OCI-LY7 (cell line): ENCODE measurements at regions not wholly inside any gene's neighbourhood (a gene's known extent, or its start where the extent isn't known, plus 50 kb on each side); places are given as distances from the start of the nearest gene placed in this dataset.

ENCODE experiments used
- CTCF ChIP-seq: fragments of 200-600 bp; sonication (generic); conservative IDR thresholded peaks from 2 replicates; pipeline ENCODE4 v1.5.1; 2014; ENCODE audit warnings: mild to moderate bottlenecking, antibody characterized with exemption, low read length, moderate library complexity, mixed read lengths
- EZH2phosphoT487 ChIP-seq: fragments of 200-600 bp; sonication (generic); IDR thresholded peaks from 2 replicates; pipeline ENCODE4 v1.6.1; 2018; ENCODE audit warnings: low read depth, borderline replicate concordance, mild to moderate bottlenecking, mixed run types, antibody characterized with exemption, low read length, moderate library complexity, mixed read lengths

DNA sequence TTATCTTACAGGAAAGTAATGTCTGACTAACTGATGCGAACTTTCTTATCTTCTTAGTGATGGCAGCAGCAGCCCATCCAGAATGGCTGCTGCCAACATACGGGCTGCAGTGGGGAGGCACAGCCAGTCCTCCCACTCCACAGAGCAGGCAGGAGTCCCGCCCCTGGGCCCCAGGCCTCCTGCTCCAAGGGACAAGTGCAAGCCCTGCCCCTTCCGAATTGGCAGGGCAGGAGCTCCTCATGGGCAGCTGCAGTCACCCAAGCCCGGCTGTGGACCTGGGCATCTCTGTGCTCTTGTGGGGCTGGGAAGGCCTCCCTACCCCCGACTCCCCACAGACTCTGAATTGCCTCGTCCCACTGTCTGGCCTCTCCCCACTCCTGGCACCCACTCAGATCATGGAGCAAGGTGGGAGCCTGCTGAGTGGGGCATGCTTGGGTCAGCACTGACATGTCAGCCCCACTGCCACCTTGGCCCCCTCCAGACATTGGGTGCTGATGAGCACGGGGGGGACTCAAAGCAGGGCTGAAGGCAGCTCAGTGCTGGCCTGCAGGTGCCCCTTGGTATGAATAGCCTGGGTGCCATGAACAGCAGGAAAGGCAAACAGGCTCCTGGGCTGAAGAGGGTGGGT lies 618.9 kb upstream of the KCNMB2 start:
- TF ChIP-seq CTCF (no peak), EZH2phosphoT487 (no peak)
